HG02642 (cell line): ENCODE measurements at regions not wholly inside any gene's neighbourhood (a gene's known extent, or its start where the extent isn't known, plus 50 kb on each side); places are given as distances from the start of the nearest gene placed in this dataset.

Source experiments
- ATAC-seq: cut with Tn5 transposase; IDR thresholded peaks from one replicate; pipeline ENCODE4 v1.9.1; 2021; ENCODE audit warnings: mild to moderate bottlenecking; ENCODE audit not compliant: unreplicated experiment, poor library complexity

DNA sequence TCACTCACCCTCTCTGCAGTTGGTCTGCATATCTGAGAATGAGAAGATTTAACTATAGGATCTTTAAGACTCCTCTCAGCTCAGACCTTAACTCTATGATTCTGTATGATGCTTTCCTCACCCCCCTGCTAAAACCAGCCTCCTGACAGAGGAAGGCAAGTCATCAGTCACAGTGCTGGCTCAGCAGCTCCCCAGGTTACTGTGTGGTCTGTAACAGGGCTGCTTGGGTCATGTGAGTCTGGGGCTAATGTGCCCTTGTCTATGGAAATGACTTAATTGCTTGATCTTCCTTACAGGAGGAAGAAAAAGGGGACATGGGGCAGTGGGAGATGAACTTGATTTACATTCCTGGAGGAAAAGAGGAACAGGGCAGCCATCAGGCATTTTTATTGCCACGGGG, 625.6 kb downstream of the PTPRU start:
- no peak for ATAC-seq

DNA sequence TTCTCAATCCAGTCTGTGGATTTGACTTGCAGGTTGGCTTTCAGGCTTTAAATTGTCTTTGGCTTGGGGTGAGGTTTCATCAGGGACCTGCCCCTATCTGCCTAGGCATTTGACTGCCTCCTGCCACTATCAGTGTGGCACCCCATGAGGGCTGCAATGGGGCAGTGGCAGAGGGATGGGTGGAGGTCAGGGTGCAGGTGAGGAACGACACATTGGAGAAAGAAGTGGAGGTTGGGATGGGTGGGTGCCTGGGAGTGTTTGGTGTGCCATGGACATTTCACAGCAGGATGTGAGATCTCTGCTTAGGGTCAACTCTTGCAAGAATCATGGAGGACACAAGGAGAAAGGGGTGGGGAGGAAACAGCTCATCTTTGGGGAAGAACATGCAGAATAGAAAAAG, 625.1 kb downstream of the PTPRU start:
- ATAC-seq: no peak

DNA sequence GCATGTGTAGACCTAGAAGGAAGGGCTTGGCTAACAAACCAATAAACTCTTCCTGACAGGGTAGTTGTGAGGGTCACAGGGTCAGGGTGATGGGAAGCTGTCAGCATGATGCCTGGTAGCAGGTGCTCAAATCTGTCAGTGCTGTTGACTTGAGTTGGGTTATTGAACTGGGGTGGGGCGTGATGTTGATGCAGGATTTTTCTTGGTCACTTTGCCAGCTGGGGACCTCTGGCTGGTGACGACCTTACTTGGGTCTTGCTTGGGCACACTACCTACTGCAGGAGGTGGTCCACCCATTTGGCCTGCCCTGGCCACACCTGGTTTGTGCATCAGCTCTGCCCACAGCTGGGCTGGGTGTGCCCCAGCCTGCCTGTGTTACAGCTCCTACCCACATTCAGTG, 624.4 kb downstream of the PTPRU start:
- ATAC-seq: no peak

DNA sequence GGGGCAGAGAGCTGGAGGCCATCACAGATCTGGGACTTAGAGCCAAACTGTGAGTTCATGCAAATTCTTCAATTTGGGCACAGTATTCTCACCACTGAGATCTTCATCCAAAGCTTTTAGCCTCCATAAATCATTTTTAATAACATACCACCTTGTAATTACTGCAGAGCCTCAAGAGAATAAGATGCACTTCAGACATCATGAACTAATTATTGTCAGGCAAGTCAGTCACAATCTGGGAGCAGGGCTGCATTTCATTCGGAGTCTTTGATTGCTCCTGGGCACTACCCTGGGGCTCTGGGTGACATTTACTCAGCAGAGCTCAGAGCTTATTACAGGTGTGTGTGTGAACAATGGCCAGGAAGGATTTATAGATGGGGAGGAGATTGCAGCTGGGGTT, 623.7 kb downstream of the PTPRU start:
- ATAC-seq: no peak

- ATAC-seq: no peak
Measured at GRCh38 chr1:29859126-29859525, 622.8 kb downstream of the PTPRU start.

GRCh38 chr1:29858646-29859045, 622.3 kb downstream of the PTPRU start:
- ATAC-seq: no peak

- ATAC-seq: no peak
Measured at GRCh38 chr1:29856340-29857114, 620.2 kb downstream of the PTPRU start.

DNA sequence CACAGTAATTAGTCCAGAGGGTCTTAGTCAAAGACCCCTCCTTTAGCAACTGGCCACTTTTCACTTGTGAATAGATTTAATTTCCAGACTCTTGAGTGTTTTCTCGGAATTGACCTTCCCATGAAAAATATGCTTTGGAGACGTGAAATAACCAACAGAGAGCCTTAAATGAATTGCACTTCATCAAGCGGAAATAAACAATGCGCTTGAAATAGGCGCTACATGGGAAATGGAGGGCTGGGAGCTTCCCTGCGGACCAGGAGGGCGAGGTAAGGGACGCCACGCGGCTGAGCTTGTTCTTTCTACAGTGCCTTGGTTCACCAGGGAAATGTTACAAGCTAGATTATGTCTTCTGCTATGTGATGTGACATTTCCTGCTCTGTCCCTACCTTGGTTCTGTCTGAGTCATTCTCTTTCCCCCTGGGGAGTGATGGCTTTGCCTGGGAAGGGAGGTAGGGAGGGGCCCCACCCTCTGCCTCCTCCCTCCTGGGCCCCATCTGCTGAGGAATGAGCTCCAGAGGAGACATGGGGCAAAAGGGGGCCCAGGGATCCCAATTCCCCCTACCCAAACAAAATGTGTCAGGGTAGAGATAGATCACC, 619.3 kb downstream of the PTPRU start:
- no peak for ATAC-seq

- ATAC-seq: no peak
Measured at GRCh38 chr1:29854700-29855276, 618.5 kb downstream of the PTPRU start.

GRCh38 chr1:29853716-29854330, 617.5 kb downstream of the PTPRU start:
- no peak for ATAC-seq

DNA sequence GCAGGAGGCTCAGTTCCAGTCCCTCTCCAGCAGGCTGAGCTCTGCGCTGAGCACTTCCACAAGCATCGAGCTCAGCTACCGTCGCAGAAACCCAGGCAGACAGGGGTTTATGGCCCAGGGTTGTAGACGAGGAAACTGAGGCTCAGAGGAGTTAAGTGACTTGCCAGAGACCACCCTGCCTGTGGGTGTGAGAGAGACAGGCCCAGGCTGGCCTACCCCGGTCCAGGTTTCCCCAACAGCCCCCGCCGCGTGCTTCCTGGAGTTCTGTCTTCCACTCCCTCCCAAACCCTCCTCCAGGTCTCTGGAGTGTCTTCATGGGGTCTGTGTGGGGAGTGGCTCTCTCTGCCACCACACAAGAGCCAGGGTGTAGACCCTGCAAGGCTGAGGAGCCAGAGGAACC, 615.9 kb downstream of the PTPRU start:
- ATAC-seq: no peak

- no peak for ATAC-seq
Measured at GRCh38 chr1:29851691-29852090, 615.4 kb downstream of the PTPRU start.

DNA sequence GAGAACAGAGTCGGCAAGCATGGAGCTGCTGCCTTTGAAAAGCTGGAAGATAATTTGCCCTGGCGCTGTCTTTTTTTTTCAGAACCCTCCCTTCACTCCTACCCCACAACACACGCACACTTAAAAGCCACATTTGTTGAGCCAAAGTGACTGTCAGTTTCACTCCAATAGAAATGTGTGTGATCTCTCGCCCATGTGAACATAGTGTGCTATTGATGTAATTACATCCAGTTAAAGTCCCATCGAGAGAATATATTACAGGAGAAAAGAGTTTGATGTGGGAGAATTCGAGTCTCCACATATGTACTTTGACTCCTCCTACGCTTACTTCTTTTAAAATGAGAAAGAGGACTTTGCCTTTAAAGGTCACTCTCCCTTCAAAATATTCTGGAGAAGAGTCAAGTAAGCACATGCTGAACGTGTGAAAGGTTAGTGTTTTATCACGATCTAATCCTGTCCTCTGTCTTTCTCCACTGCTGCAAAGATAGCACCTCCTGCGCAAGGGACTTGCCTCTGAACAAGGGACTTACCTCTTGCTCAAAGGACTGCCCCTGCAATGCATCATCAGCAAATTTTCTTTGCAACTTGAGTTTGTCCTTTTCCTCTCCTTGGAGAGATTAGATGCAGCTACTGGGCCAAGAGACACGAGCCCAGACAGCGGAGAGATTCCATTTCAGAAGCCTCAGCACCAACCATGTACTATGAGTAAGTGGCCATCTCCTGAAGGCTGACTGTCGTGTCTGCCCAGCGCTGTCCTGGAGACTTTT, 613.9 kb downstream of the PTPRU start:
- ATAC-seq: no peak

DNA sequence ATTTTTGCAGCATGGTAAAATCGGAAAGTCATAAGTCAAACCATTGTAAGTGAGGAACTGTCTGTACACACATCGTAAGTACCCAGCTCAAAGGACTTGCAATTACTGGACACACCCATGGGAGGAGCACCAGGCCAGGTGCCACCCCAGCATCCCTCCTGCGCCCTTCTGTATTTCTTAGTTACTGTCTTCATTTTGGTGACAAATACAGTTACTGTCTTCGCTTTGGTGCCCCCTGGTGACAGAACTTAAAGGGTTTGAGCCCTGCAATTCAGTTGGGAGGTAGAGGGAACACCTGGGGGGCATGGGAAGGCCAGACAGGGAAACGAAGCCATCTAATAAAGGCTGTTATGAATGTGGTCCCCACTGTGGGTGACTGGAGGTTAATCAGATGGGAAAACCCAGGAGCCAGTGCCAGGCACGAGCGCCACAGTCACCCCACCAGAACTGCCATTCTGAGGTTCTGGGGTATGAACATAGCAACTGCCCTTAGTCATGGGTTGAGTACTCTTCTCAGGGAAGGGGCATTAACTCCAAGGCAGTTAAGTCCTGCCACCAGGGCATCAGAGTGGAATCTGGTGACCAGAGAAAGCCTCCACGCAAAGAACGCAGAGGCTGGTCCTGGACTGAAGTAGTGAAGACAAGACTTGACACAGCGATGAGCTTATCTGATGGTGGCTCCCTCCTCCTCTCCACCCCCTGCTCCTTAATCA, 612.9 kb downstream of the PTPRU start:
- ATAC-seq: no peak

- ATAC-seq: no peak
Measured at GRCh38 chr1:29845910-29846309, 609.6 kb downstream of the PTPRU start.

DNA sequence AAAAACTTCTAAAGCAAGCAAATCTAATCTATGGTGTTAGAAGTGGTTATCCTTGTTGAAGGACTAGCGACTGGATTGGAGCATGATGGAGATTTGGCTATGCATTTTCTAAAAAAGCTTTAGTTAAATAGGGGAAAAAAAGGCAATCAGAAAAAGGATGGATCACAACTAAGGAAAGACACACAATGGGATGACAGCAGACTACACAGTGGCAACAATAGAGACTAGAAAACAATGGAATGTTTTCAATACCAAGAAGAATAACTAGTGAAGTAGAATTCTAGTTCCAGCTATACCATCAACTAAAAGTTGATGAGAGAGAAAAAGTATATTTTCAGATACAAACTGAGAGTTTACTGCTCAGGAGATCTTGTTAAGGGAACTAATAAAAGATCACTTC, 605.8 kb downstream of the PTPRU start:
- no peak for ATAC-seq

- no peak for ATAC-seq
Measured at GRCh38 chr1:29839726-29840125, 603.4 kb downstream of the PTPRU start.

DNA sequence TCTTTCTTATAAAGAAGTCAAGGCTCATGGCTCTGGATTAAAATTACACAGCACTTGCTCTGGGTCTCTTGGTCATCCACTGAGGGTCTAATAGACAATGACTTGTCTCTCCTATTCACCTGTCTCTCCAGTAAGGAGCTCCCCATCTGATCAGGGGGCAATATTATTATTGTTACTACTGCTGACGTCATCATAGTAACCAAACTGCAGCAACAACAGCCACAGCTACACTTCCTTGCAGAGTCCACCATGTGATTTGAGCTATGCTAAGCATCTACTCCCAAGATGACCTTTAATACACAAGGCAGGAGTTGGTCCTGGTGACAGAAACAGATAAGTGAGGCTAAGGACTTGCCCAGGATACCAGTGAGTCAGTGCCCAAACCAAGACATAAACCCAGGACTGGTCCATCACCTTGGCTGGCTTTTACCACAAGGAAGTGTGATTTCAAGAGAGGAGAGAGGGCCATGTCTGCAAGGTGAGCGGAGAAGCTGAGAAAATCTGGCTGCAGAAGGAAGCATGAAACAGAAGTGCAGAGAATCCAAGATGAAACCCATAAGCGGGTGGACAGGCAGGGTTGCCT, 602.5 kb downstream of the PTPRU start:
- no peak for ATAC-seq
